A549 (cell line): ENCODE measurements at regions not wholly inside any gene's neighbourhood (a gene's known extent, or its start where the extent isn't known, plus 50 kb on each side); places are given as distances from the start of the nearest gene placed in this dataset.

ENCODE experiments used
- CTCF ChIP-seq: fragments of >200 bp; sonication (Bioruptor Twin); formaldehyde crosslinking; IDR thresholded peaks from 3 replicates; pipeline ENCODE4 v1.5.1; 2016
- ELK1 ChIP-seq: fragments of 150-350 bp; IDR thresholded peaks from 2 replicates; pipeline ENCODE4 v1.6.1; 2014; ENCODE audit warnings: low read depth, mild to moderate bottlenecking, low read length
- ESRRA ChIP-seq: fragments of 150-350 bp; IDR thresholded peaks from 2 replicates; pipeline ENCODE4 v1.6.1; 2014; ENCODE audit warnings: mild to moderate bottlenecking, low read length, borderline replicate concordance
- HOXA7 ChIP-seq: fragments of 250-450 bp; sonication (Bioruptor Pico); IDR thresholded peaks from 2 replicates; pipeline ENCODE4 v1.5.0; 2020; ENCODE audit warnings: mild to moderate bottlenecking, moderate library complexity
- KDM1A ChIP-seq: fragments of 200-600 bp; sonication (generic); IDR thresholded peaks from 2 replicates; pipeline ENCODE4 v1.6.1; 2016; ENCODE audit warnings: low read depth, mild to moderate bottlenecking
- MAX ChIP-seq: IDR thresholded peaks from 2 replicates; pipeline ENCODE4 v1.6.1; 2012
- MYC ChIP-seq: IDR thresholded peaks from 2 replicates; pipeline ENCODE4 v1.6.1; 2012; ENCODE audit warnings: mild to moderate bottlenecking, inconsistent platforms, low read length, improper control_type of control experiment, borderline replicate concordance
- NFE2L2 ChIP-seq: fragments of 150-350 bp; conservative IDR thresholded peaks from 2 replicates; pipeline ENCODE4 v1.6.1; 2014; ENCODE audit warnings: low read length
- PBX3 ChIP-seq: IDR thresholded peaks from 2 replicates; pipeline ENCODE4 v1.6.1; 2012
- POLR2A ChIP-seq: IDR thresholded peaks from 2 replicates; pipeline ENCODE4 v1.6.1; 2012; ENCODE audit warnings: mild to moderate bottlenecking, low read length
- USF2 ChIP-seq: fragments of 450-650 bp; IDR thresholded peaks from 2 replicates; pipeline ENCODE4 v1.6.1; 2014; ENCODE audit warnings: antibody characterized with exemption

GRCh38 chr5:29524227-29524626 is 1669.3 kb upstream of the CDH6 start:
- TF ChIP-seq USF2 (no peak), KDM1A (no peak), MYC (no peak), PBX3 (no peak), CTCF (no peak), ELK1 (no peak), POLR2A (no peak), HOXA7 (no peak), NFE2L2 (no peak), ESRRA (no peak), MAX (no peak)
